H9 (cell line): ENCODE measurements at regions not wholly inside any gene's neighbourhood (a gene's known extent, or its start where the extent isn't known, plus 50 kb on each side); places are given as distances from the start of the nearest gene placed in this dataset.
A peak's percentile ranks its signal among the peaks of the same experiment; 100 is the strongest.
"Not testable (repeated sequence)": the region's sequence is repeated elsewhere in the genome, so short reads cannot be mapped to it uniquely, and the experiment has no call there.

ENCODE experiments used
- DNase-seq: peaks from one replicate; pipeline ENCODE4 v3.0.0-alpha.2; 2017
- H2AFZ ChIP-seq: one replicate; pipeline ENCODE4 v1.6.1; 2013; ENCODE audit warnings: mild to moderate bottlenecking, low read length, control low read depth, moderate library complexity
- H2AK5ac ChIP-seq: 2 replicates; pipeline ENCODE4 v1.6.1; 2013; ENCODE audit warnings: low read length, control low read depth, mixed read lengths; ENCODE audit not compliant: insufficient read length
- H2BK120ac ChIP-seq: one replicate; pipeline ENCODE4 v1.6.1; 2013; ENCODE audit warnings: low read depth, mild to moderate bottlenecking, low read length, control low read depth, inconsistent platforms; ENCODE audit not compliant: poor library complexity, severe bottlenecking
- H2BK12ac ChIP-seq: 2 replicates; pipeline ENCODE4 v1.6.1; 2013; ENCODE audit warnings: low read length, control low read depth, mixed read lengths, low read depth; ENCODE audit not compliant: insufficient read length
- H2BK15ac ChIP-seq: 2 replicates; pipeline ENCODE4 v1.6.1; 2013; ENCODE audit warnings: low read depth, low read length, control low read depth
- H2BK20ac ChIP-seq: one replicate; pipeline ENCODE4 v1.6.1; 2013; ENCODE audit warnings: low read depth, mild to moderate bottlenecking, low read length, control low read depth, inconsistent platforms; ENCODE audit not compliant: poor library complexity, severe bottlenecking
- H2BK5ac ChIP-seq: 2 replicates; pipeline ENCODE4 v1.6.1; 2013; ENCODE audit warnings: low read length, control low read depth, mixed read lengths; ENCODE audit not compliant: insufficient read length
- H3K14ac ChIP-seq: 2 replicates; pipeline ENCODE4 v1.6.1; 2013; ENCODE audit warnings: low read length, control low read depth; ENCODE audit not compliant: insufficient read depth
- H3K18ac ChIP-seq: 2 replicates; pipeline ENCODE4 v1.6.1; 2013; ENCODE audit warnings: low read depth, mild to moderate bottlenecking, mixed read lengths, low read length, control low read depth; ENCODE audit not compliant: insufficient read length
- H3K23ac ChIP-seq: 2 replicates; pipeline ENCODE4 v1.6.1; 2013; ENCODE audit warnings: low read length, control low read depth, mixed read lengths, low read depth; ENCODE audit not compliant: insufficient read length
- H3K23me2 ChIP-seq: 2 replicates; pipeline ENCODE4 v1.6.1; 2013; ENCODE audit warnings: low read depth, mild to moderate bottlenecking, mixed read lengths, low read length, control low read depth; ENCODE audit not compliant: insufficient read length, poor library complexity, severe bottlenecking
- H3K27ac ChIP-seq: 2 replicates; pipeline ENCODE4 v1.5.1; 2013; ENCODE audit warnings: low read length, control low read depth, mixed read lengths, low read depth; ENCODE audit not compliant: insufficient read length
- H3K27me3 ChIP-seq: 2 replicates; pipeline ENCODE4 v1.6.1; 2013; ENCODE audit warnings: low read length, control low read depth, inconsistent platforms; ENCODE audit not compliant: insufficient read depth
- H3K4ac ChIP-seq: 2 replicates; pipeline ENCODE4 v1.6.1; 2013; ENCODE audit warnings: low read depth, mild to moderate bottlenecking, control low read depth, inconsistent platforms, low read length, moderate library complexity
- H3K4me1 ChIP-seq: 2 replicates; pipeline ENCODE4 v1.6.1; 2013; ENCODE audit warnings: low read length, control low read depth, inconsistent platforms; ENCODE audit not compliant: insufficient read depth
- H3K4me2 ChIP-seq: 2 replicates; pipeline ENCODE4 v1.6.1; 2013; ENCODE audit warnings: low read length, control low read depth, mixed read lengths; ENCODE audit not compliant: insufficient read length, insufficient read depth
- H3K56ac ChIP-seq: 2 replicates; pipeline ENCODE4 v1.6.1; 2013; ENCODE audit warnings: low read depth, mild to moderate bottlenecking, mixed read lengths, low read length, control low read depth; ENCODE audit not compliant: insufficient read length
- H3K79me1 ChIP-seq: 2 replicates; pipeline ENCODE4 v1.6.1; 2013; ENCODE audit warnings: low read depth, mild to moderate bottlenecking, moderate library complexity, low read length, control low read depth, inconsistent platforms; ENCODE audit not compliant: insufficient read depth, poor library complexity, severe bottlenecking
- H3K79me2 ChIP-seq: 2 replicates; pipeline ENCODE4 v1.6.1; 2013; ENCODE audit warnings: low read length, control low read depth, inconsistent platforms; ENCODE audit not compliant: insufficient read depth
- H3K9ac ChIP-seq: 2 replicates; pipeline ENCODE4 v1.6.1; 2013; ENCODE audit warnings: low read length, control low read depth, mixed read lengths; ENCODE audit not compliant: insufficient read length; ENCODE audit errors: extremely low read depth
- H3K9me3 ChIP-seq: one replicate; pipeline ENCODE4 v1.6.1; 2013; ENCODE audit warnings: low read depth, low read length, inconsistent platforms; ENCODE audit not compliant: control insufficient read depth
- H3T11ph ChIP-seq: one replicate; pipeline ENCODE4 v1.6.1; 2013; ENCODE audit warnings: mild to moderate bottlenecking, low read length, control low read depth, inconsistent platforms
- H4K20me1 ChIP-seq: one replicate; pipeline ENCODE4 v1.6.1; 2013; ENCODE audit not compliant: control insufficient read depth, insufficient read length, insufficient read depth
- H4K5ac ChIP-seq: 2 replicates; pipeline ENCODE4 v1.6.1; 2013; ENCODE audit warnings: low read depth, mild to moderate bottlenecking, mixed read lengths, low read length, control low read depth; ENCODE audit not compliant: insufficient read length
- H4K8ac ChIP-seq: replicated peaks from 2 replicates; pipeline ENCODE4 v1.6.1; 2013; ENCODE audit warnings: low read length, control low read depth, mixed read lengths, low read depth; ENCODE audit not compliant: insufficient read length
- H4K91ac ChIP-seq: 2 replicates; pipeline ENCODE4 v1.6.1; 2013; ENCODE audit warnings: low read depth, mild to moderate bottlenecking, moderate library complexity, mixed read lengths, low read length, control low read depth; ENCODE audit not compliant: insufficient read length
- H3K27ac Mint-ChIP-seq, 3 experiments: 2 replicates in 2 of 3; 3 replicates in 1 of 3; pipeline ENCODE4 v1.8.0; 2020 to 2021; ENCODE audit warnings: mixed read lengths in 3 of 3, mild to moderate bottlenecking in 1 of 3, moderate library complexity in 1 of 3
- H3K27me3 Mint-ChIP-seq: 2 replicates; pipeline ENCODE4 v1.8.0; 2021; ENCODE audit warnings: low read depth, mild to moderate bottlenecking, moderate library complexity, mixed read lengths
- H3K36me3 Mint-ChIP-seq, 3 experiments: 2 replicates in 2 of 3; 3 replicates in 1 of 3; pipeline ENCODE4 v1.8.0; 2020 to 2021; ENCODE audit warnings: low read depth in 3 of 3, mixed read lengths in 3 of 3; ENCODE audit not compliant: insufficient read depth in 1 of 3
- H3K4me1 Mint-ChIP-seq, 2 experiments: 2 replicates each; pipeline ENCODE4 v1.8.0; 2020; ENCODE audit warnings: mixed read lengths in 2 of 2
- H3K4me3 Mint-ChIP-seq, 2 experiments: 2 replicates in 1 of 2; 3 replicates in 1 of 2; pipeline ENCODE4 v1.8.0; 2020 to 2021; ENCODE audit warnings: mild to moderate bottlenecking in 2 of 2, mixed read lengths in 2 of 2, moderate library complexity in 1 of 2
- H3K9me3 Mint-ChIP-seq, 2 experiments: 2 replicates in 1 of 2; 3 replicates in 1 of 2; pipeline ENCODE4 v1.8.0; 2020; ENCODE audit warnings: mild to moderate bottlenecking in 2 of 2, mixed read lengths in 2 of 2, moderate library complexity in 1 of 2
- CTCF ChIP-seq: fragments of 200-600 bp; sonication (generic); conservative IDR thresholded peaks from 3 replicates; pipeline ENCODE4 v1.8.0; 2021; ENCODE audit warnings: antibody characterized with exemption, mild to moderate bottlenecking
- WGBS: extraction: QIAGEN DNeasy Blood & Tissue Kit; methylation state at CpG from one replicate; pipeline ENCODE4 v1.1.7; 2013; ENCODE audit warnings: missing lambda C conversion rate, low lambda C conversion rate, mixed read lengths; ENCODE audit not compliant: insufficient read length; ENCODE audit errors: extremely low coverage; 5-methylcytosine and 5-hydroxymethylcytosine counted together

GRCh38 chr14:83006121-83006670 is 1472.5 kb upstream of the SEL1L start:
- H3T11ph ChIP-seq = no peak overlapping the region
- H3K36me3 Mint-ChIP-seq = peaks cover 8 to 19% (median 12%) of the 10 kb centered on the region in 3 experiments; a peak in 6 of 7 replicates
- WGBS = no CpG with 5 or more reads among the region's 1 CpG
- H4K91ac ChIP-seq = no peak overlapping the region
- no peaks in the 10 kb centered on the region for H3K27me3 ChIP-seq
- TF ChIP-seq CTCF = no peak
- H3K4me1 ChIP-seq = no peaks in the 10 kb centered on the region
- no peaks in the 10 kb centered on the region for H3K4me1 Mint-ChIP-seq
- H2BK15ac ChIP-seq = no peak overlapping the region
- no peak overlapping the region for H3K9ac ChIP-seq
- no peak overlapping the region for H3K18ac ChIP-seq
- H3K9me3 ChIP-seq = no peaks in the 10 kb centered on the region
- no peak overlapping the region for H4K8ac ChIP-seq
- H3K27ac ChIP-seq = no peak overlapping the region
- H2BK12ac ChIP-seq = no peak overlapping the region
- H2AFZ ChIP-seq = no peak overlapping the region
- H3K23ac ChIP-seq = no peak overlapping the region
- no peak overlapping the region for H2BK20ac ChIP-seq
- no peaks in the 10 kb centered on the region for H3K23me2 ChIP-seq
- no peak overlapping the region for H3K27ac Mint-ChIP-seq
- H3K79me1 ChIP-seq = no peaks in the 10 kb centered on the region
- H2BK5ac ChIP-seq = no peak overlapping the region
- H3K4me2 ChIP-seq = no peak overlapping the region
- no peak overlapping the region for H3K4me3 Mint-ChIP-seq
- H2BK120ac ChIP-seq = no peak overlapping the region
- no peak overlapping the region for H3K14ac ChIP-seq
- no peak for DNase-seq
- H3K4ac ChIP-seq = no peak overlapping the region
- H3K79me2 ChIP-seq = no peaks in the 10 kb centered on the region
- peaks cover 13 to 27% of the 10 kb centered on the region in 2 experiments for H3K9me3 Mint-ChIP-seq
- no peak overlapping the region for H2AK5ac ChIP-seq
- no peak overlapping the region for H3K56ac ChIP-seq
- no peaks in the 10 kb centered on the region for H3K27me3 Mint-ChIP-seq
- H4K5ac ChIP-seq = no peak overlapping the region
- H4K20me1 ChIP-seq = no peaks in the 10 kb centered on the region

- H3K79me2 ChIP-seq, H3K27me3 Mint-ChIP-seq, H3K4me1 ChIP-seq, H3K27ac ChIP-seq, H3K4me3 Mint-ChIP-seq, H3T11ph ChIP-seq, H3K4me1 Mint-ChIP-seq, H4K20me1 ChIP-seq, H3K18ac ChIP-seq, H3K56ac ChIP-seq, H4K91ac ChIP-seq, H2AFZ ChIP-seq, DNase-seq, H3K9ac ChIP-seq, H4K5ac ChIP-seq, H4K8ac ChIP-seq, H3K23me2 ChIP-seq, H2BK5ac ChIP-seq, H3K4me2 ChIP-seq, H2BK120ac ChIP-seq, H2BK15ac ChIP-seq, H2AK5ac ChIP-seq, H3K23ac ChIP-seq, H3K4ac ChIP-seq, H3K9me3 ChIP-seq, H3K27me3 ChIP-seq, H3K79me1 ChIP-seq, H2BK12ac ChIP-seq, H3K14ac ChIP-seq, H2BK20ac ChIP-seq: not testable (repeated sequence)
- H3K36me3 Mint-ChIP-seq = peaks cover 8 to 19% (median 12%) of the 10 kb centered on the region in 3 experiments; a peak in 6 of 7 replicates
- peaks cover 13 to 27% of the 10 kb centered on the region in 2 experiments for H3K9me3 Mint-ChIP-seq
- H3K27ac Mint-ChIP-seq = peak overlapping the region in 1 of 3 experiments; percentile 80; a peak in 1 of 7 replicates
- WGBS = no CpG with 5 or more reads among the region's 7 CpGs
These were observed 1473.4 kb upstream of the SEL1L start for GRCh38 chr14:83007052-83007451.
